GM18520 (cell line): ENCODE measurements at regions not wholly inside any gene's neighbourhood (a gene's known extent, or its start where the extent isn't known, plus 50 kb on each side); places are given as distances from the start of the nearest gene placed in this dataset.
"Not testable (repeated sequence)": the region's sequence is repeated elsewhere in the genome, so short reads cannot be mapped to it uniquely, and the experiment has no call there.

ENCODE experiments used
- ATAC-seq: cut with Tn5 transposase; IDR thresholded peaks from one replicate; pipeline ENCODE4 v1.9.1; 2021; ENCODE audit not compliant: unreplicated experiment

GRCh38 chr9:16052757-16053530, 500.1 kb downstream of the CCDC171 start:
- ATAC-seq: no peak

- no peak for ATAC-seq
These were observed 504.7 kb downstream of the CCDC171 start for GRCh38 chr9:16057541-16057940.

- no peak for ATAC-seq
These were observed 505.3 kb downstream of the CCDC171 start for GRCh38 chr9:16058131-16058549.

- ATAC-seq: peak; percentile 49
These were observed 507.7 kb downstream of the CCDC171 start for GRCh38 chr9:16060436-16061129.

GRCh38 chr9:16062542-16063240, 509.8 kb downstream of the CCDC171 start:
- no peak for ATAC-seq

DNA sequence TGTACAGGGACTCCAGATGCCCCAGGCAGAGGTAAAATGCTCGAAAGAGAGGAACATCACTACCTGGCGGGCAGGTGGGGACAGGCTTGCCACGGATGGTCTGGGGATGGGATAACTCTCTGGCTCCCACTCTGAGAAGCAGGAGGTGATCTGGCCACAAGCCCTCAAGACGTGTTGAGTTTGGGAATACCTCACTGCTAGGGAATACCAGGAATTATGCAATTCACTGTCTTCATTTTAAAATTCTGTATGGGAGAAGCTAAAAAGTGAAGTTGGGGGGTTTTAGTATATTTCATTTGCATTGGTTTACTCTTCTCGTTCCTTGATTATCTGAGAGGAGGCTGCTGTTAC, 510.4 kb downstream of the CCDC171 start:
- no peak for ATAC-seq

DNA sequence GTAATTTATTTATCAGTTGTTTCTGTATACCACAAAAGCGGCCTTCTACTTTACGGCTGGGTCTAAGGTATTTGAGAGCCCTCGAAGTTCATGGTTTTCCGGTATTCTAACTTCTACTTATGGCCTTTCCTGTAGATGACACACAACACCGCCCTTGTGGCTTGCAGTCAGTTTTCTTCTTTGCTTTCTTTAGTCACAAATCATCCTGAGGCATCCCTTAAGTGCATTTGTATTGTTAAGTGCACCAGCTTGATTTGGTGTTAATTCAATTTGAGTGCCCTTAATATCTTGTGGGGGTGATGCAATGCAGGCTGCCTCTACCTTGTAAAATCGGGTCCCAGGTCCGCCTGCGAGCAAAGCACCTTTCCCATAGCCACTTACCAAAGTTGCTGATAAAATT, 511.9 kb downstream of the CCDC171 start:
- no peak for ATAC-seq

GRCh38 chr9:16066201-16066600, 513.4 kb downstream of the CCDC171 start:
- not testable (repeated sequence) for ATAC-seq

DNA sequence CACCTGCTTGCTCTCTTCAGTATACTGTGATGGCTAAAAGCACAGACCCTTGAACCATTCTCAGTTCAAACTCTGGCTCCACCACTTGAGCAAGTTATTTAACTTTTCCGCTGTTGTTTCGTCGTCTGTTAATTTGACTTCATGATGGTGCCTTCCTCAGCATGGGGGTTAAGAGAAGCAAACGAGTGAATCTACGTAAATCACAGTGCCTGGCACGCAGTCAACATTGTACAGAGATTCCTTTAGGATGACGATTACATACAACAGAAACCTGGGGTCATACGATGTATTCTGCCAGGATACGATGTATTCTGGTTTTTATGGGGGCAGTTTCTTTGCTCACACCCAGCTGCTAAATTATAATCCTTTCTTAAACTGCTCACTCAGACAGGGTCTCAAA, 515.6 kb downstream of the CCDC171 start:
- no peak for ATAC-seq

- ATAC-seq: no peak
These were observed 516.4 kb downstream of the CCDC171 start for GRCh38 chr9:16069249-16069648.

DNA sequence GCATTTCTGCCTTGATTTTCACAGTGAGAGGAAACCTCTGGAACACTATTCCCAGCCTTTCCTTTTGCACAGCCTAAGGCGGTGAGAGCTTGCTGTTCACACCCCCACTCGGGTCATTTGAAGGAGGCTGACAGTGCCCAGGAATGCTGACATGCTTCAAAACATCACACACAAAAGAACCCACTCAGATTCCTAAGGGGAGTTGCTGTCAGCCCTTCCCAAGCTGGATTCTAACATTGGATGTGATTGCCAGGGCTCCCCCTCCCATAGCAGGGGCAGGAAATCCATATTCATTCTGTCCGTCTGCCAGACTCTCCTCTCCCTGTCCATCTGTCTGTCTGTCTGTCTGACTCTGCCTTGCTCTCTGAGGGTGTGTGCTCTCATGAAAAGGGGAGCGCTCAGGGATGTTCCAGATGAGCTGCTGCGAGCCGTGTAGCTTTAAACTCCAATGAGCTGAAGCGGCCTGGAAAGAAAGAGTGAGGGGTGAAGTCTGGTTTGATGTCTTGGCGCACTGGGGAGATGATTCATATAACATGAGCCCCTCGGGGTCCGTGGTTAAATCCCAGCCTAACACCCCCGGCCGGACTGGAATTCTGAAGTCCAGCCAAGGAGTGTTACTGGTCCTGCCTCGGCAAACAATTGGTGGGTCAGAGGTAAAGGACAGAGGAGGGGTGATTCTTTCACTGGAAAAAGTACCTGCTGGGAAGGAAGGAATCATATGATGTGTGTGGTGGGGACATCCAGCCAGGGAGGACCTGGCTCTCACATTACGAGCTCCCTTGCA, 517.0 kb downstream of the CCDC171 start:
- ATAC-seq: no peak

DNA sequence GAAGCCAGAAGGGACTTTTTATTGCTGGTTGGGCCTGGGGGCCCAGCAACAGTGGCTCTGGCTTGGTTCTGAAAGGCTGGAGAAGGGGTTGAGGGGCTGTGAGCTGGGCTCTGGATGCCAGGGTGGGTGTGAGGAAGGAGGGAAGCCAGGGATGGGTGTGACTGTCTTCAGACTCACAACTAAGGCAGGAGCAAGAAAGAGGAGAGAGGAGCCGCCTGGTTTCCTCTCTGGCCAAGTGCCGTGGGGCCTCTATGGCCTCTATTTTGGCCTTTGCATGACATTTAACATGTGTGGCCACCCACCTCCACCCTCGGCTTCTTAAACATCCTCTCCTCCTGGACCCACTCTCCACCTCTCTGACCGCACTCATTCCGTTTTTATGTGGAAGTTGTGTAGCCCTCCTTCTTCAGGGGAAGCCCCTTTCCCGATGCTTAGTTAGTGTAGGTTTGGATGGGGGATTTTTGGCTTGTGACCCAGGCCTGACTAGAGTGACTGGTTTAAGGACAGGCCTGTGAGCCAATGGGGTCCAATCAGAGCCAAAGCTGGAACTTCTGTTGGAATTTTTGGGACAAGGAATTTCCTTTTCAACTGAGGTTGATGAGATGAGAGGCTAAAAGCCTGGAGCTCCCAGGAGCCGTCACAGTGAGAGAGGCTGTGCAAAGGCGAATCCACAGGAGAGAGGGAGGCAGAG, 517.8 kb downstream of the CCDC171 start:
- no peak for ATAC-seq

DNA sequence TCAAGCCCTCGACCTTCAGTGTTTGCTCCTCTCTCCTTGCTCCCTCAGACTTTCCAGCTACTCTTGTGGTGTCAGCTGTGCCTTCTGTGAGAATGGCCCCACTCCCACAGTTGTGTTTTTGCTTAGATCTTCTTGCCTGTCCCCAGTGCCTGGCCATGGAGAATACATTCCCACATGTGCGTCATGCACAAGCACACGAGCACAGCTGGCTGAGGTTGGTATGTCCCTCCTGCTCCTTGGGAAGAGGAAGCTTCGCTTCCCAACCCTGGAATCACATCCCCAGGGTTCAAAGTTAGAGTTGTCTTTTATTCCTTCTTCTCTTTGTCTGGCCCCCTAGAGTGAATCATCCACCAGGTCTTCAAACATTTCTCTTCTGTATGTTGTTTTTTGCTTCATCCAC, 518.6 kb downstream of the CCDC171 start:
- ATAC-seq: no peak

DNA sequence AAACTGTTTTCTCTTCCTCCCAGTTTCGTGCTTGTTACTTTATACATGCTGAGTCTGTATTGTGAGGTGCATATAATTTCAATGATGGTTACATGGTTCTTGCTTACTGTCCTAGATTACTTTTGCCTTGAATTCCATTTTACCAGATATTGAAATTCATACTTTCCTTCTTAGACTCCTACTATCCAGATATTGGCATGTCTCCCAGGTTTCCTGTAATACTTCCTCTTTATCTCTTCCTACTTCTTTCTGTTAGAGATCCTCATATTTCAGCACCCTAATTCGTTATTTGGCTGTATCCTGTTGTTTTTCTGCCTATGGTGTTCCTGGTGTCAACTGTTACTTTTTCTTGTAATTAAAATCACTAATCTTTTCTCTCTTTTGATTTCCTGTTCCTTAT, 522.1 kb downstream of the CCDC171 start:
- no peak for ATAC-seq

DNA sequence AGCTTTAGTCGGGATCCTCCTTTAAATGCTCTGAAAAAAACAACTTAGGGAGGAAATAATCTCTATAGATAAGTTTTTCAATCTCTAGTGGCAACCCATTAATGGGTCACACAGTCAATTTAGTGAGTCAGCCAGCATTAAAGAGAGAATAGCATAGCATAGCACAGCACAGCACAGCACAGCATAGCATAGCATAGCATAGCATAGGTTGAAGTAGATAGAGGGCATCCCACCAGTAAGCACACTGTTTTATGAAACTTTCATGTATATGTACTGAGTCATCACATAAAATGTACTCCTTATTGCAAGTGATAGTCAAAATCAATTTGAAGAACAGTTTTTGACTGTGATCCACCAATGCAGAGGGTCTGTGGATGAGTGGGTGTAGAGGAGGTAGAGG, 522.9 kb downstream of the CCDC171 start:
- no peak for ATAC-seq

DNA sequence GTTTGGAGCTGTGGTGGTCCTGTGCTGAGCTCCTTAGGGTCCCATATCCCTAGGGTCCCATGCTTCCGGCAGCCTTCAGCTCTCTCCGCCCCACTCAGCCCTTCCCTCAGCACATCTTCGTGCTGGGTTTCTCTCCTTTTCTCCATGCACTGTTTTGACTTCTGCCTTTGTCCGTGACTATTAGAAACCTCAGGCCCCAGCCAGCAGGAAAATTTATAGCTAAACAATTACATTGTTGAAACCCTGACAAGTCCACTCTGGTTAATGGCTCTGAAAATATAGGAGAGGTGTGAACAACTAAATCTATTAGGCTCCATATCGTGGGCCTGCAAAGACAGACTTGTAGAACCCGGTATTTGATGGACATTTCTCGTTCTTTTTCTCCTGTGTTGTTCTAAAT, 523.7 kb downstream of the CCDC171 start:
- ATAC-seq: no peak

DNA sequence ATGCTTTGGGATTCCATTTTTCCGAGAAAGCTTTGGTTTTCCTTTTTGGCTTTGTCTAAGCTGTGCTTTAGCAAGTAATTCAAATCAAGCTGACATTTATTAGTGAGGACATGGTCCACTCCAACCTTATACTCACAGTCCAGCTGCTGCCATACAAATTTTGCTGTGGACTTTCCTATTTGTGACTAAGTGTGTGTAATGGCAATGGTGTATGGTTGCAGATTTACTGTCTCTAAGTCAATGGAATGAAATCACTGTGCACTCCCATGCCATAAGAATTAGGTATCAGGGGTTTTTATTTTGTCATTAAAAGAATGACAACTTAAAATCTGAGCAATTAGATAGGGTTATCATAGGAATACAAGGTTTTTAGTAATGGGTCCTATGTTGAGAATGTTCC, 530.0 kb downstream of the CCDC171 start:
- no peak for ATAC-seq

DNA sequence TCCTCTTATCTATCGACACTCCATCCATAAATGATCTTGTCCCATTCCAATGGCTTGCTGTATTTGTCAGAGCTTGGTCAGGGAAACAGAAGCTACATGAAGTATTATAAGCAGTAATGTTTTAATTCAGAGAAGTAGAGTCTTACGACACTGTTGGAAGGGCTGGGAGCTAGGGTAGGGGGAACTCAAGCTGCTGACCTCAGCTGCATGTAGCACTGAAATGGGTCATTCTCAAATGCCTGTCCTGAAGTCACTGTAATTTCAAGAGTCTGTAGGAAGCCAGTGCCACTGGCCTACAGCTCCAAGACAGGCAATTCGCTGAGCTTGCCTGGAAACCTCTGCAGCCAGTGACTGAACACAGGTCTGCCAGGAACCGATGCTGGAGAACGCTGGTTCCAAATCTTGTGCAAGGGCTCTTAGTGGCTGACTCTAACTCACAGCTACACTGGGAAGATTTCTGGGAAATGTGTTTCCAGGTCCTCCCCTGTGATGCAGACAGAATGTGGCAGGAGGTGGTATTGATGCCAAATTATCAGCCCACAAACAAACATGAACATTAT, 532.4 kb downstream of the CCDC171 start:
- ATAC-seq: no peak

GRCh38 chr9:16090907-16091629, 538.2 kb downstream of the CCDC171 start:
- no peak for ATAC-seq
